HPDE6-E6E7 (cell line): ENCODE measurements at regions not wholly inside any gene's neighbourhood (a gene's known extent, or its start where the extent isn't known, plus 50 kb on each side); places are given as distances from the start of the nearest gene placed in this dataset.

Experiments
- DNase-seq: peaks from one replicate; pipeline ENCODE4 v3.0.0; 2011; ENCODE audit warnings: missing footprints; ENCODE audit errors: extremely low spot score

DNA sequence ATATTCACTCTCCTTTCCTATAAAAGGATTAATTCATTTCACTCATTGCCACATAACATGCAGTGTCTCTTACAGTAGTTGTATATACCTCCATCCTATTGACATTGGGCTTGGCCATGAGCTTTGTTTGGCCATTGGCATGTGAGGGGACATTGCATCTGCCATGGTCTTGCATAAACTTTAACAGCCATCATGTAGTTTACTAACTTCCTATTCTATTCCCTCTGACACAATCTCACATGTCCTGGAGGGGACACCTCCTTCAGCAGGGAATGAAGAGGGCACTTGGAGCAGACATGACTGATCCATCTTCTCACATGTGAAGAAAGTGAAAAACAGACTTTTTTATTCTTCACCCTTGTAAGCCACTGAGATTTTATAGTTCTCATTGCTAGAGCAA is 115.5 kb upstream of the MARCKS start:
- DNase-seq = no peak

DNA sequence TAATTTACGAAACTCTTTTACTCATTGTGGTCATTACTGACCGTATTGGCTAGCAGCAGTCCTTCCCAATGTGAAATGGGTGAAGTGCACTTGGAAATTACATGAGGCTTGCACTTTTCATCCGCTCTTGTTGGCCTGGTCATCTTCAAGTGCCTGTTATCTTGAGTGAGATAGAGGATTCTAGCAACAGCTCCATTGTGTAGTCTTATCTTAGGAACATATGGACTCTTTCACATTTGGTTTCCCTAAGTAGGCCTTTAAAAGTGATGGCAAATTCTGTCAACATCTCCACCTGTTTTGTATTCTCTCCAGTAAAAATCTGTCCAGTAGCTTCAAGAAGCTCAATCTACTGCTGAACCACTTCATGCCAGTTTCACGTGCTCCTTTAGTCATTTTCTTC is 114.8 kb upstream of the MARCKS start:
- no peak for DNase-seq

DNA sequence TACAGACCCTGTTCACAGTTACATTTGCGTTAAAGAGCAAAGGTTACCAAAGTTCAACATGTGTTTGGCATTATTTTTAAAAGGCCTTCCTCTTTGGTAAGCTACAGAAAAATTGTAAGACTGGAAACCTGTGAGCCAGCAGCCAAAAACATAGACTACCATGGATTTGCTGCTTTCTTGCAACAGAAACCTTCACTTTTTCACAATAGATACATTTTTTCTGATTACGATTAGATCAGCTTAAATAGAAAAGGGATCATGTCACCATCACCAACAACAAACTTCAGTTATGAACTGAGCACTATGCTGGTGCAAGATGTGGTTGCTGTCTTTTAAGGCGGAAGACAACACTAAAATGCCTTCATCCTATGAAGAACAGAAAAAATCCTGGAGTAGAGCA is 112.3 kb upstream of the MARCKS start:
- DNase-seq = no peak

DNA sequence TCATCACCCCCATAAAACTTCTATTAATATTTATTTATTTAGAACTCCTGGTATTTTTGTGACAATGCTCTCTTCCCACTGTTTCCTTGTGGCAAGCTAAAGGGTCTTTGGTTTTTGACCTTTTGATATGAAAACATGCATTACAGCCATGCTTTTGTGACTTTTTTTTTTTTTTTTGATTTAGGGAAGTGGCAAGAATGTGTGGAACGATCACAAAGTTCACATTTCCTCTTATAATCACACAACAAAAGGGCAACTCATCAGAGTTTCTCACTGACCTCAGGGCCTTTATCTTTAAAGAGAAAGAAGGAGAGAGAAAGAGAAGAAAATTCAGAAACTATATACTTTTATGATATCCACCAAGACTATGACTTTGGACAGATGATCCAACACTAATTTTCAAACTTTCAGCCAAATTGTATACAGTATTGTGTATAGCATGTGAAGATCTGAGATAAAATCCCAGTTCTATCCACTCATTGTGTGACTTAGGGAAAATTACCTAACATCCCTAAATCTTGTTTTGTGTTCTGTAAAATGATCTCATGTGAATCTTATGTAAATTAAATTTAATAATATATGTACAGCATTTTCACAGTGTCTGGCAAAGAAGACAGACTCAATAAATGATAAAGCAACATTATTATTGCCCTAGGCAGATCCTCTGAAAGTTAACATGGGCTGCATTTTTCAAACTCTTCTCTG is 106.8 kb upstream of the MARCKS start:
- DNase-seq = no peak

DNA sequence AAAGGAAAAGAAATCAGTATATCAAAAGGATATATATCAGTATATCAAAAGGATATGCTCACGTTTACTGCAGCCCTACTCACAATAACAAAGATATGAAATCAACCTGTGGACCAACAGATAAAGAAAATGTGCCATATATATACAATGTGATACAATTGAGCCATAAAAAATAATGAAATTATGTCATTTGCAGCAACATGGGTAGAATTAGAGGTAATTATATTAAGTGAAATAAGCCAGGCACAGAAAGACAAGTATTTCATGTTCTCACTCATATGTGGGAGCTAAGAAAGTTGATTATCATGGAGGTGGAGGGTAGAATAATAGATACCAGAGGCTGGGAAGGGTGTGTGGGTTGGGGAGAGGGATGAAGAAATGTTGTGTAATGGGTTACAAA is 102.9 kb upstream of the MARCKS start:
- DNase-seq = no peak

DNA sequence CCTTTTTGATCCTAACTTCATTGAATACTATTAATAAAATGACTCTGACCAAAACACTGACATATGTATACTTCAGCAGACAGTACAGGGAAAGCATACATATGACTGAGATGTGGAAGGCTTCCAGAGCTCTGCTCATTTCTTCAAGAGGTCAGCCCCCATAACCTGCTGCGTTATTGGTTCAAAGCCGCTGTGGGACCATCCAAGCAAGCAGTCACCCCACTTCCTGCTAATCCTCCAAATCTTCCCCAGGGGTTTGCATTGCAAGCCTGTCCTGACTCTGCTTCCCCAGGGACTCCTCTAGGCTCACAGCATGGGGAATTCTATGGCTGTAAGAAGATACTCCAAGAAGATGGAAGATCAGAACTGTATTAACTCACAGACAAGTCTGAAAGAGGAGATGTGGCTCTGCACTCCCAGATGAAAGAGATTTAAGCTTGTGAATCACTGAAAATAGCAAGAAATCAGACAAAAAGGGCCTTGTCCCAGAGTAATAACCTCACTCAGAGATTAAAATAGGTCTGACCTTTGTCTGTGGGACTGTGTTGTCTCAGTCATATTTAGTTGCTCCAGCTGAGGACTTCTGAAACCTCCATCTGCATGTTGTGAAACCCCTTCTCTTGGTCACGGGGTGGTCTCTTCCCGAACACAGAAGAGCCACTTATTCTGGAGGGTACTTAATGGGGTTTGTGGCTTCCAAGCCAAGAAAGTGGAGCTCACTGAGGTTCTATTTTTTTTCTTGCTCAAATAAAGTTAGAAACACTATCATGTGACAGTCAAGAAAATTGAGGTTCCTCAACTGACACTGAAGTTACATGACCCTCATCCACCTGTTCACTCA is 101.5 kb upstream of the MARCKS start:
- DNase-seq = no peak

DNA sequence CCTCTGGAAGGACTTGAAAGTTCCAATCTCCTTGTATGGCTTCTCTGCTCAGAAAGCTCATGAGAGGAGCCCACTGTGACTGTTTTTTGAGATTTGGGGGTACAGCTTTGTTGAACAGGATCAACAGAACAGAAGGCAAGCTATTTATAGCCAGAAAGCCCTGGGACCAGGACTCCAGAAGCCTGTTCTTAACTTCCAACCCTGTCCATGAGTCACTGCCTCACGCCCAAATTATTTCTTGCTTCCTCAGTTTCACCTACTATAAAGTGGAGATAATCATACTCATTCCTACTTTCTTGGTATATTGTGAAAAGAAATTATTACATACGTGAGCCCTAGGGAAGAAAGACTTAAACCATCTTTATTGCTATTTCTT is 100.9 kb upstream of the MARCKS start:
- no peak for DNase-seq

DNA sequence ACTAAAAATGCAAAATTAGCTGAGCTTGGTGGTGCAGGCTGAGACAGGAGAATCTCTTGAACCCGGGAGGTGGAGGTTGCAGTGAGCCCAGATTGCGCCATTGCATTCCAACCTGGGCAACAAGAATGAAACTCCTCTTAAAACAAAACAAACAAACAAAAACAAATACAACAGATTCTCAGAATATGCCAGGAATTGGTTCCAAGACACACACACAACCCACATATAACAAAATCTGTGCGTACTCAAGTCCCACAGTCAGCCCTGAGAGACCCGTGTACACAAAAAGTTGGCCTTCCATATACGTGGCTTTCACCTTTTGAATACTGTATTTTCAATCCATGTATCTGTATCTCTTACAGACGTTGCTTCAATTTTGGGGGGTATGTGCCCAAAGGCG is 98.9 kb upstream of the MARCKS start:
- DNase-seq = no peak

DNA sequence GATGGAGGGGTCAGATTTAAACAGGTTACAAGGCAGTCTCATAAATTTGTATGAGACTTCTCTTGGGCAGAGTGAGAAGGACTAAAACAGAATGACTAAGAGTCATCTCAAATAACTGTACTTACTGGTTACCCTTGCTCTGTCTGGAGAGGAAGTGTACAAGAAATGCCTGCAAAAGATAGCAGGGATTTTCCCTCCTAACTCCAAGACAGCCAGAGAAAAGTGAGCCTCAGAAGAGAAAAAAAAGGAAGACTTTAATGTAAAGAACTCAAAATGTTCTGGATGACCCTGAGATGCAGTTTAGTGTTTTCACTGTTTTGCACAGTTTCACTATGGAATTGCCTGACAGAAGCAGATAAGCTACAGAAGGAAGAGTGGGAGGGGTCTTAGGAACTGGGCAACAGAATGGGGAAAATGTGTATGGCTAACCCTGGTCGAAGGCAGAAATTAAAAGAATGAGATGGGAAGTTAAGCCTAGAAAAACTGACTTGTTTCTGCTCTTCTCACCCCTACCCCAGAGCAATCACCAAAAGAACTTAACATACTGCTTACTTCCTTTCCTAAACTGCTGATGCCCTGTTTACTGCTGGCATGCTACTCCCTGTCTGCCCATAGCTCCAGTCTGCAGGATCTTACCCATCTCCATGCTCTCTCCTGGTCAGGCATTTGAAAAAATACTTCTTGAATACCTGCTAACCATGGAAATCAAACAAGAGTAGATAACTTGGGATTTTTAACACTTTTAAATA is 98.1 kb upstream of the MARCKS start:
- DNase-seq = no peak

DNA sequence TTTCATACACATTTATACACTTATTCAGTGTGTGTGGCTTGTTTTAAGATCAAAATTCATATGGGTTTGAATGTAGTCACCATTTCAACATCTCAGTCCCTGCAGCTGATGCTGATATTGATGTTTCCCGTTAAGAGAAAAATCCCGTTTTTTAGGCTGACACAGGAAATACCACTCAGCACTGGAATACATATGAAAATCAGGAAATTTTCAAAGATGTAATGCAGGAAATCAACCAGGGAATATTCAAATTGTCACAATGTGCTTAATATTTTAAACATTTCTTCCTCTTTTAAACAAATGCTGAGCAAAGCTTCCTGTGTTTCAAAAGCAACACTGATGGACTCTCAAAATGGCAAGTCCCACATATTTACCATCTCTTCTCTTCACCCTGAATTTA is 94.5 kb upstream of the MARCKS start:
- DNase-seq = no peak

DNA sequence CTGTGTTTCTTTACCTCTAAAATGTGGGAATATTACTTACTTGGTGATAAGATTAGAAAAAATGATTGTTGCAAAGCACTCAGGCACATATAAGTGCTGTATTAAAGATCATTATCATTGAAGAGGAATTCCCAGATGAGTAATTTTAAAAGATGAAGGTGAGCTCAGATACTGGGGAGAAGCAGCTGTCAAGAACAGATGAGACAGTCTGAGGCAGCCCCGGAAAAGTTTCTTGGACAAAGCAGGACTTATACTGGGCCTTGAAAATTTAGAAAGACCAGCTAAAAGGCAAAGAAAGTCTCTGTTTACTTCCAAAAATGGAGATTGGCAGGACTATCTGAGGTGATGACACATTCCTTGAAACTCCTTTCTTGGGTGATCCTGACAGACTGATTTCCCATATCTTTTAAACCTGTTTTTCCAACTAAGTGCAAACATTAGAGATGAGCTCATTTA is 93.8 kb upstream of the MARCKS start:
- DNase-seq = no peak

DNA sequence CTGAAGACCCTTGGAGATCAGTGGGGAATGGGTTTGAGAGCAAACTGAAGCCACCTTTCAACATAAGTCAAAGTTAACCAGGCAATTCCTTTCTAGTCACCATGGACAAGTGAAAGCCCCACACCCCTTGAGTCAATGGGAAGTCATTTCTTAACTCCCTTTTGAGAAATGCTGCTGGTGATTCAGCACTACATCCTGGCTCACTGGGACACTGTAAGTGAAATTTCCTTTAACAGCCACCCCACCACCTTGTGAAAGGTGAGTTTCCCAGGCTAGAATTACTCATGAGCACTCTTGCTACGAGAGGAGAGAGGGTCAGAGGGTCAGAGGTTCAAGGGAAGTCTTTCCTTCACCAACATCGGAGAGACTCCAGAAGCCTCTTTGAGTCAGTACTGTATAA is 93.3 kb upstream of the MARCKS start:
- peak; percentile 92 for DNase-seq

DNA sequence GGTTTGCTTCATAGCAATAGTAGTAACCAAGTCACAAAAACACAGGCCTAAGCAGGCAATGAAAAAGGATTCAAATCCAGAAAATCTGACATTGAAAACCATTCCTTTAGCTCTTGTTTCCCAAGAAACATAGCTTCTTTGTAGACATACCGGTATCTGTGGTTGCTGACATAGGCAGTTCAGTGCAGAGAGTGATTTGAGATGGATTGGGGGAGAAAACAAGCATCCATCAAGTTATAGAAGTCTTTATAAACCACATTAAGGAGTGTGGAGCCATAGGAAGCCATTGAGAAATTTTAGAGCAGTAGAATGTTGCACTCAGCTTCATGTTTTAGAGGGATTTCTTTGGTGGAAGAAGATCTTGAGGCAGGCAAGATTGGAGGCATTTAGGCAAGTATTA is 91.2 kb upstream of the MARCKS start:
- no peak for DNase-seq

DNA sequence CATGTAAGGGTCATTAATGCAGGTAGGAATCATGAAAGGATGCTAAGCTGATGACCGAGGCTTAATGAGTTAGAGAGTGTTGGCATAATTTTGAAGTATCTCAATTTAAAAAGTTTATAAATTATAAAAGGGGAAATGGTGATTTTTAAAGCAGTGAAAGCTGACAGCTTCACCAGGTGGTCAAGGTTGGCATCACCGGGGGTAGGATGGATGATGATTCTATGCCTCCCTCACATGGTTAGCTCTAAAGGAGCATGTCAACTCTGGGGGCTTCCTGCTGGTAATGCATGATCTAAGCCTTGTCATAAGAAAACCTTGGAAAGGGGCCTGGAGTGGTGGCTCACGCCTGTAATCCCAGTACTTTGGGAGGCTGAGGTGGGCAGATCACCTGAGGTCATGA is 89.2 kb upstream of the MARCKS start:
- DNase-seq = no peak

DNA sequence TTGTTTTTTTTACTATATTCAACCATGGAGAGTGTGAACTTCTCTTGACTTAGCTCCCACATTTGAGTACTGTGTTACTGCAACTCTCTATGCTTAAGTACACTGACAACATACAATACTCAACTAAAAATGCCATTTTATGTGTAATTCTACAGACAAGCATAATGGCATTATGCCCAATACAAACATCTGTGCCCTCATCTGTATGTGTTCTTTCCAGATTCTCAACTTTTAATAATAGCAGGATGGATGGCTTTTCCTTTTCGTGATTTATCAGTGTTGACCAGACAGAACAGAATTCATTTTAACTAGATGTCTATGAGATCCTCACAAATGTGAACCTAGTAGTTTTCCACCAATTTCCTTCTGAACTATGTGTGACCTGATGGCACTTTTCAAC is 84.2 kb upstream of the MARCKS start:
- DNase-seq = no peak

DNA sequence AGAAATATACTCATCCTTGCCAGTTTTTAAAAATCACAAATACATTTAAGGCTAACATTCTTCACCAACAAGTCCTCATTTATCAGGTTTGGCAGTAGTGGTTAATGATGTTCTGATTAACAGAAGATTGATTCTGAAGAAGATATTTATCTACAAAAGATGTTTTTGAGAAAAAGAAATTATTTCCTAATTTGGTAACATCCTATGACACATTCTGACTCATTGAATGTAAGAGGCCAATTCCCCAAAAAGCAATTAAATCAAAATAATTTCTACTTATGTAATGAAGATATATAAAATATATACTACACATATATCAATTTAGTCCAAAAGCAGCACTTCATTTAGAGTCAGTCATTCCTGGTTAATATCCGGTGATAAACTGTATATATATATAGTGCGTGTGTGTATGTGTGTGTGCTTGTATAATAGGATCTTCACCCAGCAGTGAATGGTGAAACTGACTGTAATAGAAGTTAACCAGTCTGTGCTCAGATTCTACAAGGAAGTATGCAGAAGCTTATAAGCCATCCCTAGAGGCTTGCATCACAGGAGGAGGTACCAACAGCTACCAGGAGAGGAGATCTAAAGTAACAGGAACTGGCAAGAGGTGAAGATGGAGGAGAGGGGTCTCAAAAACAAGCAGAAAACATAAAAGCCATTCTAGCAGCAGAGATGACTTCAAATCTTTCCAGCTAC is 82.9 kb upstream of the MARCKS start:
- DNase-seq = no peak

DNA sequence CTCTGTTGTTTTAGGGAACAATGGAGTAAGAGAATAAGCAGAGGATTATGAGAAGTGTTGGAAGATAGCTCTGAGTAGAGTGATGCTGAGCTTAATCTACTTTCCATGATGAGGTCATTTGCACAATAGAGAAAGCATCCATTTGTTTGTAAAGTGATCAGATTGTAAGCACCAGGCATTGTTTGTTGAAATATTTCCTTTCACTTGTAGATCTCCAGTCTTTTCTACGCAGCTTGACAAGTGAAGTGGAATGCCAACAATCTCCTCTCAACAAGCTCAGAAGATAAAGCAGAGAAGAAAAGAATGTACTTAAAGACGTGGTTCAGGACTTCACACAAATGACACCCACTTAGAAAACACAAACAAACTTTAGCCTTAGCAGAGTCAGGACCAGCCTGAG is 80.1 kb upstream of the MARCKS start:
- no peak for DNase-seq

DNA sequence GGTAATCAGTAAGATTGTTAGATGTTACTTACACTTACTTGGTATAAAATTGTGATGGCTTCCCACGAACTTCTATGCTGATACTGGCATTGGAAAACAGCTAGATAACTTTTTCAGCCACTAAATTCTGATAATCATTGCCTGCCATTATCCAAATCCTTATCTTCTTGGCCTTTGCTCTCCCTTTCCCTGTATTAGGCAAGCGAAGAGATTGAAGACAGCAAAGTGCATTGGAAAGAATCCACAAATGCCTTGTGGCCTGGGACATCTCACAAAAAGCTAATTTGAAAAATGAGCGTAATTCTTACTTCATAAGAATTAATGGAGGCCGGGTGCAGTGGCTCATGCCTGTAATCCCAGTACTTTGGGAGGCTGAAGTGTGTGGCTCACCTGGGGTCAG is 79.5 kb upstream of the MARCKS start:
- DNase-seq = no peak

DNA sequence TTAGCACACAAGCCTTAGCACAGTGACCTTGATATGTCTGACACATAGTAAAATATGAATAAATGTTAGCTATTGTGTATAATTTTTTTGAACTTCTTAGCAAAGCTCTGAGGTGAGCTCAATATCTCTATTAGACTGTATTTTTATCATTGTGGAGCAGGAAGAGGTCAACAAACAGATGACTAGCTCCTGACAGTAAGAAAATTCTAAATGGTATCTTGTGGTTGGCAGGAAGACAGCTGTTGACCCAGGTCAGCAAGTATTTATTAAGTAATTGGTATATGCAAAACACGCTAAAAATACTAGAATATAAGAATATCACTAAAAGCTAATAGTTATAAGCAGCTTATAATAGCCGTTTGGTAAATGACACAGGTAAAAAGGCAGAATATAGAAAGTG is 77.5 kb upstream of the MARCKS start:
- DNase-seq = no peak

DNA sequence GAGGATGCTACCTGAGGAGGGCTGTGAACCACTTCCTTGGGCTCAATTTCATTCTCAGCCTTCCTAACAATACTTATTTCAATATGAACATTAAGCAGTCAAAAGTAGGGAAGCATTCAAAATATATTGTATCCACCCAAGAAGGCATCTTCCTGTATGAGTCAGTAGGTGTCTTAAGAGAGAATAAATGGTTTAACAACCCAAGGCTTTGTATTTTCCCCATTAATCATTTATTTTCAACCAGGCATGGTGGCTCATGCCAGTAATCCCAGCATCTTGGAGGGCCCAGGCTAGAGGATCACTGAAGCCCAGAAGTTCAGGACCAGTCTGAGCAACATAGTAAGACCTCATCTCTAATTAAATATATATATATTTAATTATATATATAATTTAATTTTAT is 74.5 kb upstream of the MARCKS start:
- DNase-seq = no peak

DNA sequence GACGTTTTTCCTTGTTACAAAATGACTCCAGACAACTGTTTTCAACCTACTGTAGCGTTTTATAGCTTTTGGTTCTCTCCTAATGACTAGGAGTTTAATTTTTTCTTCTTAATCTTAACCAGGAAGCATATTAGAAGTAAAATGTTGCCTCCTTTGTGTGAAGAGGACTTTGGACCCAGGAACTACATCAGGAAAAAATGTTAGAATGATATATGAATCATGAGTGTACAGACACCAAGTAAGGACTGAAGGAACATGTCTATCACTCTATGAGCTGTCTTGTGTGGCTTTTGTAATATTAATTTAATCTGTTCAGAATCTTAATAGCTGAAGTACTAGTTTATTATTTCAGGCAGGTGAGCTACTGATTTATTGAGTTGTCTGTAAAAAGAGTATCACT is 71.0 kb upstream of the MARCKS start:
- no peak for DNase-seq

DNA sequence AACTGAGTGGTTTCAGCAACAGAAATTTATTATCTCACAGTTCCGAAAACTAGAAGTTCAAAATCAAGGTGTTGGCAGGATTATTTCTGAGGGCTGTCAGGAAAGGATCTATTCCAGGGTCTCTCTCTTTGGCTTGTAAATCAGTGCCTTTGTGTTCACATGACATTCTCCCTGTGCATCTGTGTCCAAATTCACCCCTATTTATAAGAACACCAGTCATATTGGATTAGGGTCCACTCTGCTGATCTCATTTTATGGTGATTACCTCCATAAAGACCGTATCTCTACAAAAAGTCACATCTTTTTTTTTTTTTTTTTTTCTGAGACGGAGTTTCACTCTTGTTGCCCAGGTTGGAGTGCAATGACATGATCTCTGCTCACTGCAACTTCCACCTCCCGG is 68.6 kb upstream of the MARCKS start:
- no peak for DNase-seq
